ENCODE measurements at regions not wholly inside any gene's neighbourhood (a gene's known extent, or its start where the extent isn't known, plus 50 kb on each side); places are given as distances from the start of the nearest gene placed in this dataset.

GRCh38 chr6:10268611-10269310 lies 146.1 kb downstream of the TFAP2A start:
- ATAC-seq (no peak), DNase-seq (ENCODE audit: low read depth, low spot score) (no peak)
- TF ChIP-seq SIN3A (IDR thresholded peaks at IDR 0.05; ENCODE audit: low read depth) (no peak), SRF (IDR thresholded peaks at IDR 0.05; ENCODE audit: low read depth) (no peak), TCF7L2 (IDR thresholded peaks at IDR 0.05; ENCODE audit: borderline replicate concordance, extremely low read depth, insufficient read depth, insufficient read length) (no peak)
- POLR2A ChIA-PET: no interaction called here
- Histone ChIP-seq H3K79me2 (ENCODE audit: insufficient read depth, low read length) (no peaks in the 10 kb centered on the region), H3K9me2 (ENCODE audit: insufficient read depth) (no peaks in the 10 kb centered on the region), H4K20me1 (ENCODE audit: insufficient read depth) (no peaks in the 10 kb centered on the region), H3K27me3 (ENCODE audit: insufficient read depth, low read length) (no peaks in the 10 kb centered on the region), H3K9ac (ENCODE audit: low read length) (no peak overlapping the region), H3K27ac (ENCODE audit: low read depth, low read length) (no peak overlapping the region), H3K36me3 (ENCODE audit: control insufficient read depth in 1 of 2, insufficient read depth in 2 of 2, low read length in 2 of 2) (no peaks in the 10 kb centered on the region), H3K4me2 (ENCODE audit: low read length) (no peak overlapping the region), H3K4me1 (ENCODE audit: control insufficient read depth in 1 of 2, insufficient read depth in 2 of 2, low read length in 2 of 2) (no peaks in the 10 kb centered on the region), H3K9me3 (ENCODE audit: control insufficient read depth in 1 of 2, insufficient read depth in 1 of 2, low read depth in 1 of 2, low read length in 2 of 2) (no peaks in the 10 kb centered on the region), H2AFZ (ENCODE audit: low read depth, low read length, poor library complexity, severe bottlenecking) (no peak overlapping the region), H3K4me3 (replicated peaks in 1 of 2; ENCODE audit: low read depth in 1 of 2, low read length in 2 of 2) (no peak overlapping the region)
- RAD21 ChIA-PET (ENCODE audit: low non-redundant PET in 1 of 2, low total read pairs in 2 of 2, uncharacterized antibody in 2 of 2, unreplicated experiment in 2 of 2): no interaction called here
- intact Hi-C loops (cut with micrococcal nuclease): no loop called here
- CTCF ChIA-PET: no interaction called here
- BruUV-seq (replicated peaks): no TSS peak

- TF ChIP-seq YY1 (IDR thresholded peaks at IDR 0.05; ENCODE audit: extremely low read depth, insufficient replicate concordance, low read depth, low read length) (no peak), SIN3A (IDR thresholded peaks at IDR 0.05; ENCODE audit: low read depth) (no peak), POLR2A (IDR thresholded peaks at IDR 0.05; ENCODE audit: borderline replicate concordance, extremely low read depth, insufficient read depth, insufficient read length) (no peak), RAD21 (IDR thresholded peaks at IDR 0.05; ENCODE audit: low read depth) (no peak), ATF3 (IDR thresholded peaks at IDR 0.05) (no peak), SP1 (IDR thresholded peaks at IDR 0.05; ENCODE audit: low read depth) (no peak), ZNF274 (IDR thresholded peaks at IDR 0.05; ENCODE audit: low read depth, low read length) (no peak), CTCF (IDR thresholded peaks at IDR 0.05 in 2 of 3, conservative IDR thresholded peaks at IDR 0.05 in 1 of 3; ENCODE audit: borderline replicate concordance in 1 of 3, insufficient read depth in 1 of 3, low read depth in 2 of 3, low read length in 2 of 3) (no peak), MAX (IDR thresholded peaks at IDR 0.05) (no peak), EGR1 (IDR thresholded peaks at IDR 0.05; ENCODE audit: low read depth) (no peak), ELF1 (IDR thresholded peaks at IDR 0.05; ENCODE audit: borderline replicate concordance, low read depth) (no peak), CBX3 (IDR thresholded peaks at IDR 0.05; ENCODE audit: low read depth) (no peak)
These were observed 146.8 kb downstream of the TFAP2A start for GRCh38 chr6:10268111-10268510.

More at GRCh38 chr6:10268111-10268510, 146.8 kb downstream of the TFAP2A start:
- RAD21 ChIA-PET (ENCODE audit: low non-redundant PET in 1 of 2, low total read pairs in 2 of 2, uncharacterized antibody in 2 of 2, unreplicated experiment in 2 of 2): no interaction called here
- H3K9me3 ChIP-seq (ENCODE audit: control insufficient read depth in 1 of 2, insufficient read depth in 1 of 2, low read depth in 1 of 2, low read length in 2 of 2): no peaks in the 10 kb centered on the region
- H2AFZ ChIP-seq (ENCODE audit: low read depth, low read length, poor library complexity, severe bottlenecking): no peak overlapping the region
- no TSS peak for BruUV-seq (replicated peaks)
- intact Hi-C loops (cut with micrococcal nuclease): no loop called here
- no peaks in the 10 kb centered on the region for H3K4me1 ChIP-seq (ENCODE audit: control insufficient read depth in 1 of 2, insufficient read depth in 2 of 2, low read length in 2 of 2)
- POLR2A ChIA-PET: no interaction called here
- no peaks in the 10 kb centered on the region for H3K36me3 ChIP-seq (ENCODE audit: control insufficient read depth in 1 of 2, insufficient read depth in 2 of 2, low read length in 2 of 2)
- no peak overlapping the region for H3K27ac ChIP-seq (ENCODE audit: low read depth, low read length)
- DNase-seq (ENCODE audit: low read depth, low spot score): no peak
- no peaks in the 10 kb centered on the region for H3K27me3 ChIP-seq (ENCODE audit: insufficient read depth, low read length)
- ATAC-seq: no peak
- no peaks in the 10 kb centered on the region for H4K20me1 ChIP-seq (ENCODE audit: insufficient read depth)
- H3K9ac ChIP-seq (ENCODE audit: low read length): no peak overlapping the region
- no peaks in the 10 kb centered on the region for H3K9me2 ChIP-seq (ENCODE audit: insufficient read depth)
- no peaks in the 10 kb centered on the region for H3K79me2 ChIP-seq (ENCODE audit: insufficient read depth, low read length)
- no peak overlapping the region for H3K4me3 ChIP-seq (replicated peaks in 1 of 2; ENCODE audit: low read depth in 1 of 2, low read length in 2 of 2)
- H3K4me2 ChIP-seq (ENCODE audit: low read length): no peak overlapping the region
- CTCF ChIA-PET: no interaction called here
